Stimulated activated naive CD8-positive, alpha-beta T cell treated with anti-CD3 and anti-CD28 coated beads, Interleukin-15, Interleukin-2, amounts not matched to agents 100 ng/mL and 50 ng/mL, for 24 hours (primary cell): ENCODE measurements at regions not wholly inside any gene's neighbourhood (a gene's known extent, or its start where the extent isn't known, plus 50 kb on each side); places are given as distances from the start of the nearest gene placed in this dataset.

ENCODE experiments used
- H3K27ac Mint-ChIP-seq: one replicate; pipeline ENCODE4 v1.8.0; 2021; ENCODE audit warnings: mild to moderate bottlenecking, mixed read lengths
- H3K27me3 Mint-ChIP-seq: one replicate; pipeline ENCODE4 v1.8.0; 2021; ENCODE audit warnings: mixed read lengths
- H3K36me3 Mint-ChIP-seq: one replicate; pipeline ENCODE4 v1.8.0; 2021; ENCODE audit warnings: low read depth, mixed read lengths
- H3K4me1 Mint-ChIP-seq: one replicate; pipeline ENCODE4 v1.8.0; 2021; ENCODE audit warnings: low read depth, mixed read lengths
- H3K4me3 Mint-ChIP-seq: one replicate; pipeline ENCODE4 v1.8.0; 2021; ENCODE audit warnings: mild to moderate bottlenecking, mixed read lengths
- H3K9me3 Mint-ChIP-seq: one replicate; pipeline ENCODE4 v1.8.0; 2021; ENCODE audit warnings: mixed read lengths

- H3K9me3 Mint-ChIP-seq, result no peaks in the 10 kb centered on the region
- H3K27me3 Mint-ChIP-seq, result peaks cover 9% of the 10 kb centered on the region
- H3K4me3 Mint-ChIP-seq, result no peak overlapping the region
- no peaks in the 10 kb centered on the region for H3K4me1 Mint-ChIP-seq
- H3K27ac Mint-ChIP-seq, result no peak overlapping the region
- H3K36me3 Mint-ChIP-seq, result no peaks in the 10 kb centered on the region
These were observed 77.9 kb upstream of the POU2AF2 start for GRCh38 chr11:111167666-111168065.

GRCh38 chr11:111166598-111166997, 78.9 kb upstream of the POU2AF2 start:
- H3K27ac Mint-ChIP-seq, result no peak overlapping the region
- H3K27me3 Mint-ChIP-seq, result peaks cover 10% of the 10 kb centered on the region
- no peaks in the 10 kb centered on the region for H3K9me3 Mint-ChIP-seq
- no peaks in the 10 kb centered on the region for H3K36me3 Mint-ChIP-seq
- no peaks in the 10 kb centered on the region for H3K4me1 Mint-ChIP-seq
- H3K4me3 Mint-ChIP-seq, result no peak overlapping the region

- no peak overlapping the region for H3K27ac Mint-ChIP-seq
These were observed 83.2 kb upstream of the POU2AF2 start for GRCh38 chr11:111162305-111162704.

GRCh38 chr11:111157571-111157970, 88.0 kb upstream of the POU2AF2 start:
- peaks cover 9% of the 10 kb centered on the region for H3K27me3 Mint-ChIP-seq
- no peaks in the 10 kb centered on the region for H3K36me3 Mint-ChIP-seq
- no peak overlapping the region for H3K27ac Mint-ChIP-seq
- no peaks in the 10 kb centered on the region for H3K4me1 Mint-ChIP-seq
- H3K4me3 Mint-ChIP-seq, result no peak overlapping the region
- H3K9me3 Mint-ChIP-seq, result no peaks in the 10 kb centered on the region

More at GRCh38 chr11:111162305-111162704, 83.2 kb upstream of the POU2AF2 start:
- no peaks in the 10 kb centered on the region for H3K9me3 Mint-ChIP-seq
- no peak overlapping the region for H3K4me3 Mint-ChIP-seq
- H3K27me3 Mint-ChIP-seq, result peaks cover 19% of the 10 kb centered on the region
- H3K36me3 Mint-ChIP-seq, result no peaks in the 10 kb centered on the region
- H3K4me1 Mint-ChIP-seq, result no peaks in the 10 kb centered on the region

- no peak overlapping the region for H3K4me3 Mint-ChIP-seq
- no peaks in the 10 kb centered on the region for H3K27me3 Mint-ChIP-seq
- H3K4me1 Mint-ChIP-seq, result no peaks in the 10 kb centered on the region
- no peaks in the 10 kb centered on the region for H3K9me3 Mint-ChIP-seq
- no peaks in the 10 kb centered on the region for H3K36me3 Mint-ChIP-seq
- no peak overlapping the region for H3K27ac Mint-ChIP-seq
These were observed 90.5 kb upstream of the POU2AF2 start for GRCh38 chr11:111155021-111155420.

- Mint-ChIP-seq H3K27ac (no peak overlapping the region), H3K4me1 (no peaks in the 10 kb centered on the region), H3K36me3 (no peaks in the 10 kb centered on the region), H3K9me3 (no peaks in the 10 kb centered on the region), H3K4me3 (no peak overlapping the region), H3K27me3 (no peaks in the 10 kb centered on the region)
These were observed 92.3 kb upstream of the POU2AF2 start for GRCh38 chr11:111153194-111153593.

- Mint-ChIP-seq H3K4me3 (no peak overlapping the region), H3K27ac (no peak overlapping the region), H3K36me3 (no peaks in the 10 kb centered on the region), H3K27me3 (no peaks in the 10 kb centered on the region), H3K4me1 (no peaks in the 10 kb centered on the region), H3K9me3 (no peaks in the 10 kb centered on the region)
These were observed 96.6 kb upstream of the POU2AF2 start for GRCh38 chr11:111148953-111149352.

- H3K27ac Mint-ChIP-seq, result no peak overlapping the region
- no peaks in the 10 kb centered on the region for H3K36me3 Mint-ChIP-seq
- H3K9me3 Mint-ChIP-seq, result no peaks in the 10 kb centered on the region
- H3K4me3 Mint-ChIP-seq, result no peak overlapping the region
- H3K4me1 Mint-ChIP-seq, result no peaks in the 10 kb centered on the region
- no peaks in the 10 kb centered on the region for H3K27me3 Mint-ChIP-seq
These were observed 97.4 kb upstream of the POU2AF2 start for GRCh38 chr11:111148121-111148520.

GRCh38 chr11:111137846-111138245, 107.7 kb upstream of the POU2AF2 start:
- H3K27ac Mint-ChIP-seq, result no peak overlapping the region
- H3K4me3 Mint-ChIP-seq, result no peak overlapping the region
- H3K36me3 Mint-ChIP-seq, result no peaks in the 10 kb centered on the region
- peaks cover 30% of the 10 kb centered on the region for H3K27me3 Mint-ChIP-seq
- H3K9me3 Mint-ChIP-seq, result no peaks in the 10 kb centered on the region
- H3K4me1 Mint-ChIP-seq, result no peaks in the 10 kb centered on the region

- no peaks in the 10 kb centered on the region for H3K9me3 Mint-ChIP-seq
- H3K27ac Mint-ChIP-seq, result no peak overlapping the region
- no peaks in the 10 kb centered on the region for H3K36me3 Mint-ChIP-seq
- peaks cover 35% of the 10 kb centered on the region for H3K27me3 Mint-ChIP-seq
- H3K4me1 Mint-ChIP-seq, result no peaks in the 10 kb centered on the region
- no peak overlapping the region for H3K4me3 Mint-ChIP-seq
These were observed 109.6 kb upstream of the POU2AF2 start for GRCh38 chr11:111135778-111136570.

- H3K4me3 Mint-ChIP-seq, result no peak overlapping the region
- H3K9me3 Mint-ChIP-seq, result no peaks in the 10 kb centered on the region
- H3K36me3 Mint-ChIP-seq, result no peaks in the 10 kb centered on the region
- no peak overlapping the region for H3K27ac Mint-ChIP-seq
- H3K27me3 Mint-ChIP-seq, result peaks cover 31% of the 10 kb centered on the region
- no peaks in the 10 kb centered on the region for H3K4me1 Mint-ChIP-seq
These were observed 110.4 kb upstream of the POU2AF2 start for GRCh38 chr11:111135101-111135500.

GRCh38 chr11:111128076-111128870, 117.3 kb upstream of the POU2AF2 start:
- Mint-ChIP-seq H3K27ac (no peak overlapping the region), H3K9me3 (no peaks in the 10 kb centered on the region), H3K4me3 (no peak overlapping the region), H3K36me3 (no peaks in the 10 kb centered on the region), H3K4me1 (no peaks in the 10 kb centered on the region), H3K27me3 (peaks cover 5% of the 10 kb centered on the region)

GRCh38 chr11:111124724-111125123, 120.8 kb upstream of the POU2AF2 start:
- Mint-ChIP-seq H3K36me3 (no peaks in the 10 kb centered on the region), H3K9me3 (no peaks in the 10 kb centered on the region), H3K27ac (no peak overlapping the region), H3K4me1 (no peaks in the 10 kb centered on the region), H3K27me3 (no peaks in the 10 kb centered on the region), H3K4me3 (no peak overlapping the region)

- Mint-ChIP-seq H3K4me1 (no peaks in the 10 kb centered on the region), H3K27ac (no peak overlapping the region), H3K36me3 (no peaks in the 10 kb centered on the region), H3K27me3 (no peaks in the 10 kb centered on the region), H3K9me3 (no peaks in the 10 kb centered on the region), H3K4me3 (no peak overlapping the region)
These were observed 121.8 kb upstream of the POU2AF2 start for GRCh38 chr11:111123463-111124398.
